Right lobe of liver (tissue), 4 donors: ENCODE measurements at regions not wholly inside any gene's neighbourhood (a gene's known extent, or its start where the extent isn't known, plus 50 kb on each side); places are given as distances from the start of the nearest gene placed in this dataset.

Source experiments
- CTCF ChIP-seq, 4 donors: fragments of 200-600 bp in 3 of 4; fragments of 450-650 bp in 1 of 4; IDR thresholded peaks; one replicate each; pipeline versions ENCODE4 v1.5.1 to v1.8.0; 2016 to 2022; ENCODE audit warnings: antibody characterized with exemption in 4 of 4, mild to moderate bottlenecking in 2 of 4
- POLR2A ChIP-seq: fragments of 450-650 bp; IDR thresholded peaks from one replicate; pipeline ENCODE4 v1.6.1; 2017; ENCODE audit warnings: antibody characterized with exemption, mild to moderate bottlenecking
- donor health status: DM: no; HTN: no; CAD: no.
- donor health status: DM: no; HTN: no; CAD: no.
- donor health status: DM: no; HTN: yes; CAD: no.

GRCh38 chr14:50025776-50026175 lies 90.6 kb downstream of the VCPKMT start:
- TF ChIP-seq CTCF (IDR thresholded peaks at IDR 0.05) = no peak
- no peak for TF ChIP-seq POLR2A
